ENCODE measurements at regions not wholly inside any gene's neighbourhood (a gene's known extent, or its start where the extent isn't known, plus 50 kb on each side); places are given as distances from the start of the nearest gene placed in this dataset.

- H3K27me3 ChIP-seq, result no peaks in the 10 kb centered on the region
- peak overlapping the region; percentile 86 to 92 for H3K27ac ChIP-seq
- H3K4me3 ChIP-seq, result peak overlapping the region; percentile 17 to 25
- intact Hi-C loops (cut with DNase I; ENCODE audit: low total_unique reads), result no loop called here
- no peak for TF ChIP-seq CTCF (IDR thresholded peaks at IDR 0.05)
- TF ChIP-seq POLR2A (IDR thresholded peaks at IDR 0.05), result no peak
- H3K36me3 ChIP-seq, result no peaks in the 10 kb centered on the region
- no peak for DNase-seq
- no peaks in the 10 kb centered on the region for H3K9me3 ChIP-seq
- peaks cover 0 to 4% of the 10 kb centered on the region in 2 donors for H3K4me1 ChIP-seq
Observed at GRCh38 chr2:207334301-207334623, 168.5 kb upstream of the KLF7 start.

GRCh38 chr2:207334624-207335371, 169.1 kb upstream of the KLF7 start:
- TF ChIP-seq CTCF (IDR thresholded peaks at IDR 0.05), result no peak
- TF ChIP-seq POLR2A (IDR thresholded peaks at IDR 0.05), result peak in 1 of 2 donors; percentile 43
- peak; percentile 61 to 79 for DNase-seq
- Histone ChIP-seq H3K9me3 (no peaks in the 10 kb centered on the region), H3K4me3 (peak overlapping the region; percentile 17 to 25), H3K27me3 (no peaks in the 10 kb centered on the region), H3K36me3 (no peaks in the 10 kb centered on the region), H3K4me1 (peaks cover 0 to 4% of the 10 kb centered on the region in 2 donors), H3K27ac (peak overlapping the region; percentile 86 to 92)
- intact Hi-C loops (cut with DNase I; ENCODE audit: low total_unique reads), result no loop called here

- H3K27ac ChIP-seq, result no peak overlapping the region
- H3K9me3 ChIP-seq, result no peaks in the 10 kb centered on the region
- no peaks in the 10 kb centered on the region for H3K27me3 ChIP-seq
- no peak for DNase-seq
- H3K4me3 ChIP-seq, result no peak overlapping the region
- TF ChIP-seq POLR2A (IDR thresholded peaks at IDR 0.05) (no peak), CTCF (IDR thresholded peaks at IDR 0.05) (no peak)
- H3K4me1 ChIP-seq, result peaks cover 0 to 4% of the 10 kb centered on the region in 2 donors
- no peaks in the 10 kb centered on the region for H3K36me3 ChIP-seq
- intact Hi-C loops (cut with DNase I; ENCODE audit: low total_unique reads), result no loop called here
Observed at GRCh38 chr2:207337234-207338219, 171.8 kb upstream of the KLF7 start.

GRCh38 chr2:207338220-207338607, 172.5 kb upstream of the KLF7 start:
- TF ChIP-seq CTCF (IDR thresholded peaks at IDR 0.05) (no peak), POLR2A (IDR thresholded peaks at IDR 0.05) (no peak)
- peaks cover 0 to 4% of the 10 kb centered on the region in 2 donors for H3K4me1 ChIP-seq

GRCh38 chr2:207338610-207339009, 172.9 kb upstream of the KLF7 start:
- intact Hi-C loops (cut with DNase I; ENCODE audit: low total_unique reads), result no loop called here
- Histone ChIP-seq H3K4me3 (no peak overlapping the region), H3K9me3 (no peaks in the 10 kb centered on the region), H3K27me3 (no peaks in the 10 kb centered on the region), H3K36me3 (no peaks in the 10 kb centered on the region), H3K4me1 (peaks cover 0 to 4% of the 10 kb centered on the region in 2 donors), H3K27ac (no peak overlapping the region)
- no peak for TF ChIP-seq POLR2A (IDR thresholded peaks at IDR 0.05)
- TF ChIP-seq CTCF (IDR thresholded peaks at IDR 0.05), result no peak
- DNase-seq, result no peak

More at GRCh38 chr2:207338220-207338607, 172.5 kb upstream of the KLF7 start:
- Histone ChIP-seq H3K4me3 (no peak overlapping the region), H3K27ac (no peak overlapping the region), H3K27me3 (no peaks in the 10 kb centered on the region), H3K9me3 (no peaks in the 10 kb centered on the region), H3K36me3 (no peaks in the 10 kb centered on the region)
- intact Hi-C loops (cut with DNase I; ENCODE audit: low total_unique reads), result no loop called here
- DNase-seq, result no peak

Data from uterus (tissue), 3 donors.